Immature natural killer cell (primary cell): ENCODE measurements at regions not wholly inside any gene's neighbourhood (a gene's known extent, or its start where the extent isn't known, plus 50 kb on each side); places are given as distances from the start of the nearest gene placed in this dataset.

ENCODE experiments used
- DNase-seq, 3 donors: peaks; one replicate each; pipeline ENCODE4 v3.0.0; 2022; ENCODE audit warnings: mixed read lengths in 1 of 3
- H3K27ac Mint-ChIP-seq, 6 donors: one replicate each; pipeline ENCODE4 v1.8.0; 2020; ENCODE audit warnings: mixed read lengths in 6 of 6, mild to moderate bottlenecking in 5 of 6, inconsistent platforms in 4 of 6, moderate library complexity in 3 of 6
- H3K27me3 Mint-ChIP-seq, 3 donors: one replicate each; pipeline ENCODE4 v1.8.0; 2020 to 2021; ENCODE audit warnings: low read depth in 3 of 3, mild to moderate bottlenecking in 3 of 3, mixed read lengths in 3 of 3, moderate library complexity in 3 of 3, inconsistent platforms in 1 of 3
- H3K36me3 Mint-ChIP-seq, 3 donors: one replicate each; pipeline ENCODE4 v1.8.0; 2020; ENCODE audit warnings: mixed read lengths in 3 of 3, inconsistent platforms in 2 of 3, mild to moderate bottlenecking in 2 of 3
- H3K4me1 Mint-ChIP-seq, 2 donors: one replicate each; pipeline ENCODE4 v1.8.0; 2020; ENCODE audit warnings: inconsistent platforms in 2 of 2, mild to moderate bottlenecking in 2 of 2, mixed read lengths in 2 of 2, moderate library complexity in 1 of 2
- H3K4me3 Mint-ChIP-seq, 5 donors: one replicate each; pipeline ENCODE4 v1.8.0; 2020; ENCODE audit warnings: mild to moderate bottlenecking in 5 of 5, mixed read lengths in 5 of 5, inconsistent platforms in 3 of 5, moderate library complexity in 3 of 5
- H3K9me3 Mint-ChIP-seq, 6 donors: one replicate each; pipeline ENCODE4 v1.8.0; 2020; ENCODE audit warnings: mild to moderate bottlenecking in 6 of 6, mixed read lengths in 6 of 6, inconsistent platforms in 4 of 6, moderate library complexity in 3 of 6

GRCh38 chr11:119890466-119890865 lies 161.5 kb upstream of the NECTIN1 start:
- Mint-ChIP-seq H3K4me1 (peaks cover 5% of the 10 kb centered on the region in 2 donors), H3K27ac (no peak overlapping the region), H3K4me3 (no peak overlapping the region), H3K9me3 (no peaks in the 10 kb centered on the region), H3K27me3 (peaks cover 1 to 7% (median 2%) of the 10 kb centered on the region in 3 donors), H3K36me3 (no peaks in the 10 kb centered on the region)
- no peak for DNase-seq

GRCh38 chr11:119889728-119890280 lies 160.8 kb upstream of the NECTIN1 start:
- no peaks in the 10 kb centered on the region for H3K4me1 Mint-ChIP-seq
- DNase-seq = no peak
- peaks cover 2 to 7% (median 3%) of the 10 kb centered on the region in 3 donors for H3K27me3 Mint-ChIP-seq
- H3K9me3 Mint-ChIP-seq = no peaks in the 10 kb centered on the region
- no peak overlapping the region for H3K4me3 Mint-ChIP-seq
- H3K36me3 Mint-ChIP-seq = no peaks in the 10 kb centered on the region
- H3K27ac Mint-ChIP-seq = no peak overlapping the region

GRCh38 chr11:119889111-119889510 lies 160.1 kb upstream of the NECTIN1 start:
- no peak overlapping the region for H3K27ac Mint-ChIP-seq
- peaks cover 0 to 4% (median 0%) of the 10 kb centered on the region in 3 donors for H3K36me3 Mint-ChIP-seq
- H3K9me3 Mint-ChIP-seq = no peaks in the 10 kb centered on the region
- H3K4me1 Mint-ChIP-seq = no peaks in the 10 kb centered on the region
- DNase-seq = no peak
- H3K4me3 Mint-ChIP-seq = no peak overlapping the region
- peaks cover 0 to 10% (median 3%) of the 10 kb centered on the region in 3 donors for H3K27me3 Mint-ChIP-seq

- H3K36me3 Mint-ChIP-seq = peaks cover 0 to 4% (median 0%) of the 10 kb centered on the region in 3 donors
- H3K27me3 Mint-ChIP-seq = peaks cover 0 to 12% (median 5%) of the 10 kb centered on the region in 3 donors
- H3K9me3 Mint-ChIP-seq = no peaks in the 10 kb centered on the region
- H3K4me1 Mint-ChIP-seq = no peaks in the 10 kb centered on the region
- H3K27ac Mint-ChIP-seq = no peak overlapping the region
- DNase-seq = no peak
- H3K4me3 Mint-ChIP-seq = no peak overlapping the region
Measured at GRCh38 chr11:119888119-119888518, 159.1 kb upstream of the NECTIN1 start.

GRCh38 chr11:119886667-119887230 lies 157.7 kb upstream of the NECTIN1 start:
- H3K36me3 Mint-ChIP-seq = peaks cover 0 to 4% (median 0%) of the 10 kb centered on the region in 3 donors
- DNase-seq = no peak
- peaks cover 2 to 15% (median 6%) of the 10 kb centered on the region in 3 donors for H3K27me3 Mint-ChIP-seq
- H3K27ac Mint-ChIP-seq = no peak overlapping the region
- no peak overlapping the region for H3K4me3 Mint-ChIP-seq
- no peaks in the 10 kb centered on the region for H3K9me3 Mint-ChIP-seq
- H3K4me1 Mint-ChIP-seq = no peaks in the 10 kb centered on the region

- no peak for DNase-seq
- Mint-ChIP-seq H3K9me3 (no peaks in the 10 kb centered on the region), H3K4me3 (no peak overlapping the region), H3K27me3 (peaks cover 2 to 10% (median 6%) of the 10 kb centered on the region in 3 donors), H3K36me3 (peaks cover 0 to 4% (median 0%) of the 10 kb centered on the region in 3 donors), H3K27ac (no peak overlapping the region), H3K4me1 (no peaks in the 10 kb centered on the region)
Measured at GRCh38 chr11:119885861-119886567, 157.0 kb upstream of the NECTIN1 start.

- no peaks in the 10 kb centered on the region for H3K4me1 Mint-ChIP-seq
- no peak overlapping the region for H3K4me3 Mint-ChIP-seq
- no peaks in the 10 kb centered on the region for H3K9me3 Mint-ChIP-seq
- H3K27ac Mint-ChIP-seq = no peak overlapping the region
- H3K36me3 Mint-ChIP-seq = peaks cover 0 to 4% (median 0%) of the 10 kb centered on the region in 3 donors
- H3K27me3 Mint-ChIP-seq = peaks cover 2 to 7% (median 6%) of the 10 kb centered on the region in 3 donors
- no peak for DNase-seq
Measured at GRCh38 chr11:119885067-119885466, 156.1 kb upstream of the NECTIN1 start.

GRCh38 chr11:119882316-119882715 lies 153.3 kb upstream of the NECTIN1 start:
- H3K4me1 Mint-ChIP-seq = no peaks in the 10 kb centered on the region

GRCh38 chr11:119880873-119881272 lies 151.9 kb upstream of the NECTIN1 start:
- Mint-ChIP-seq H3K4me1 (no peaks in the 10 kb centered on the region), H3K27ac (no peak overlapping the region), H3K36me3 (peaks cover 0 to 4% (median 0%) of the 10 kb centered on the region in 3 donors), H3K9me3 (no peaks in the 10 kb centered on the region), H3K27me3 (peaks cover 2 to 11% (median 8%) of the 10 kb centered on the region in 3 donors), H3K4me3 (no peak overlapping the region)
- DNase-seq = no peak

More at GRCh38 chr11:119882316-119882715, 153.3 kb upstream of the NECTIN1 start:
- Mint-ChIP-seq H3K4me3 (no peak overlapping the region), H3K36me3 (peaks cover 0 to 4% (median 0%) of the 10 kb centered on the region in 3 donors), H3K27me3 (peaks cover 2 to 11% (median 5%) of the 10 kb centered on the region in 3 donors), H3K9me3 (no peaks in the 10 kb centered on the region), H3K27ac (no peak overlapping the region)
- no peak for DNase-seq

- Mint-ChIP-seq H3K27ac (no peak overlapping the region), H3K27me3 (peaks cover 2 to 11% (median 7%) of the 10 kb centered on the region in 3 donors), H3K36me3 (peaks cover 0 to 4% (median 0%) of the 10 kb centered on the region in 3 donors), H3K9me3 (no peaks in the 10 kb centered on the region), H3K4me1 (no peaks in the 10 kb centered on the region), H3K4me3 (no peak overlapping the region)
- DNase-seq = no peak
Measured at GRCh38 chr11:119880143-119880542, 151.1 kb upstream of the NECTIN1 start.

- Mint-ChIP-seq H3K9me3 (no peaks in the 10 kb centered on the region), H3K27ac (no peak overlapping the region), H3K27me3 (peaks cover 4 to 7% (median 6%) of the 10 kb centered on the region in 3 donors), H3K36me3 (no peaks in the 10 kb centered on the region), H3K4me3 (no peak overlapping the region), H3K4me1 (no peaks in the 10 kb centered on the region)
- no peak for DNase-seq
Measured at GRCh38 chr11:119878990-119879389, 150.0 kb upstream of the NECTIN1 start.

- H3K27ac Mint-ChIP-seq = no peak overlapping the region
- H3K4me1 Mint-ChIP-seq = no peaks in the 10 kb centered on the region
- no peaks in the 10 kb centered on the region for H3K36me3 Mint-ChIP-seq
- no peak overlapping the region for H3K4me3 Mint-ChIP-seq
- H3K27me3 Mint-ChIP-seq = peaks cover 3% of the 10 kb centered on the region in 3 donors
- no peak for DNase-seq
- no peaks in the 10 kb centered on the region for H3K9me3 Mint-ChIP-seq
Measured at GRCh38 chr11:119876841-119877240, 147.8 kb upstream of the NECTIN1 start.

GRCh38 chr11:119875841-119876600 lies 147.0 kb upstream of the NECTIN1 start:
- no peaks in the 10 kb centered on the region for H3K4me1 Mint-ChIP-seq
- H3K4me3 Mint-ChIP-seq = no peak overlapping the region

More at GRCh38 chr11:119875841-119876600, 147.0 kb upstream of the NECTIN1 start:
- no peak overlapping the region for H3K27ac Mint-ChIP-seq
- no peaks in the 10 kb centered on the region for H3K36me3 Mint-ChIP-seq
- peaks cover 3% of the 10 kb centered on the region in 3 donors for H3K27me3 Mint-ChIP-seq
- DNase-seq = no peak
- H3K9me3 Mint-ChIP-seq = no peaks in the 10 kb centered on the region
